GM23338 (cell line): ENCODE measurements at regions not wholly inside any gene's neighbourhood (a gene's known extent, or its start where the extent isn't known, plus 50 kb on each side); places are given as distances from the start of the nearest gene placed in this dataset.

Source experiments
- ATAC-seq: fragments of 200-7000 bp; cut with Tn5 transposase; 3 replicates; pipeline ENCODE4 v1.9.1; 2020
- DNase-seq: peaks from one replicate; pipeline ENCODE4 v3.0.0-alpha.2; 2015; ENCODE audit warnings: low spot score
- H2AFZ ChIP-seq: fragments of 200-600 bp; sonication (generic); 2 replicates; pipeline ENCODE4 v1.8.0; 2016; ENCODE audit warnings: antibody characterized with exemption, mild to moderate bottlenecking, moderate library complexity
- H3F3A ChIP-seq: fragments of 200-600 bp; sonication (generic); replicated peaks from 2 replicates; pipeline ENCODE4 v1.8.0; 2017; ENCODE audit warnings: antibody characterized with exemption, mixed run types, low read depth
- H3K27ac ChIP-seq: fragments of 200-600 bp; sonication (generic); 2 replicates; pipeline ENCODE4 v1.6.1; 2016; ENCODE audit warnings: low read depth
- H3K27me3 ChIP-seq: fragments of 200-600 bp; sonication (generic); 2 replicates; pipeline ENCODE4 v1.8.0; 2016; ENCODE audit warnings: mild to moderate bottlenecking, mixed run types, moderate library complexity; ENCODE audit not compliant: insufficient read depth
- H3K36me3 ChIP-seq: fragments of 200-600 bp; sonication (generic); 2 replicates; pipeline ENCODE4 v1.8.0; 2016; ENCODE audit warnings: mild to moderate bottlenecking; ENCODE audit not compliant: insufficient read depth
- H3K4me1 ChIP-seq: fragments of 200-600 bp; sonication (generic); 2 replicates; pipeline ENCODE4 v1.8.0; 2016; ENCODE audit warnings: mild to moderate bottlenecking, moderate library complexity; ENCODE audit not compliant: insufficient read depth
- H3K4me2 ChIP-seq: fragments of 200-600 bp; sonication (generic); 2 replicates; pipeline ENCODE4 v1.7.1; 2017; ENCODE audit warnings: mixed run types
- H3K4me3 ChIP-seq: fragments of 200-600 bp; sonication (generic); 2 replicates; pipeline ENCODE4 v1.6.1; 2016; ENCODE audit warnings: mixed run types
- H3K79me2 ChIP-seq: fragments of 200-600 bp; sonication (generic); replicated peaks from 2 replicates; pipeline ENCODE4 v1.8.0; 2017; ENCODE audit warnings: mild to moderate bottlenecking; ENCODE audit not compliant: insufficient read depth
- H3K9me2 ChIP-seq: fragments of 200-600 bp; sonication (generic); 2 replicates; pipeline ENCODE4 v1.8.0; 2017; ENCODE audit not compliant: insufficient read depth
- H4K20me1 ChIP-seq: fragments of 200-600 bp; sonication (generic); replicated peaks from 2 replicates; pipeline ENCODE4 v1.8.0; 2017; ENCODE audit warnings: mild to moderate bottlenecking; ENCODE audit not compliant: insufficient read depth
- H3K27ac Mint-ChIP-seq: 2 replicates; pipeline ENCODE4 v1.8.0; 2020; ENCODE audit warnings: inconsistent platforms, mild to moderate bottlenecking, moderate library complexity, mixed read lengths
- H3K27me3 Mint-ChIP-seq: 3 replicates; pipeline ENCODE4 v1.8.0; 2022; ENCODE audit warnings: low read depth, mild to moderate bottlenecking, moderate library complexity, mixed read lengths, inconsistent platforms; ENCODE audit not compliant: insufficient read depth, poor library complexity
- H3K36me3 Mint-ChIP-seq: 3 replicates; pipeline ENCODE4 v1.8.0; 2021; ENCODE audit warnings: low read depth, mild to moderate bottlenecking, inconsistent platforms, moderate library complexity, mixed read lengths
- H3K4me1 Mint-ChIP-seq: 3 replicates; pipeline ENCODE4 v1.8.0; 2020; ENCODE audit warnings: mild to moderate bottlenecking, inconsistent platforms, mixed read lengths
- H3K4me3 Mint-ChIP-seq: 3 replicates; pipeline ENCODE4 v1.8.0; 2021; ENCODE audit warnings: moderate library complexity, mild to moderate bottlenecking, inconsistent platforms, mixed read lengths
- H3K9me3 Mint-ChIP-seq: 3 replicates; pipeline ENCODE4 v1.8.0; 2020; ENCODE audit warnings: moderate library complexity, mild to moderate bottlenecking, inconsistent platforms, mixed read lengths
- CREB1 ChIP-seq: fragments of 250-450 bp; sonication (Bioruptor Pico); IDR thresholded peaks from 2 replicates; pipeline ENCODE4 v1.5.0; 2020; ENCODE audit warnings: low read depth, mild to moderate bottlenecking, moderate library complexity
- CTCF ChIP-seq, 2 experiments: fragments of 200-600 bp in 1 of 2; sonication (generic) in 1 of 2; conservative IDR thresholded peaks; 2 replicates each; pipeline versions ENCODE4 v1.5.1 to v1.6.1; 2016 to 2017; ENCODE audit warnings: antibody characterized with exemption in 2 of 2, low read depth in 2 of 2, mild to moderate bottlenecking in 2 of 2, moderate library complexity in 1 of 2
- EZH2 ChIP-seq: fragments of 200-600 bp; sonication (generic); IDR thresholded peaks from one replicate; pipeline ENCODE4 v1.8.0; 2017; ENCODE audit warnings: antibody characterized with exemption, mild to moderate bottlenecking, low read depth; ENCODE audit not compliant: unreplicated experiment
- EZH2phosphoT487 ChIP-seq: fragments of 200-600 bp; sonication (generic); IDR thresholded peaks from one replicate; pipeline ENCODE4 v1.8.1; 2018; ENCODE audit warnings: antibody characterized with exemption; ENCODE audit not compliant: unreplicated experiment
- NANOG ChIP-seq: IDR thresholded peaks from 2 replicates; pipeline ENCODE4 v1.6.1; 2016; ENCODE audit warnings: antibody characterized with exemption, borderline replicate concordance
- REST ChIP-seq: IDR thresholded peaks from one replicate; pipeline ENCODE4 v1.6.1; 2018; ENCODE audit warnings: antibody characterized with exemption; ENCODE audit not compliant: unreplicated experiment
- ZNF462 ChIP-seq: fragments of 250-450 bp; sonication (Bioruptor Pico); IDR thresholded peaks from 2 replicates; pipeline ENCODE4 v1.5.0; 2020; ENCODE audit warnings: mild to moderate bottlenecking, moderate library complexity

GRCh38 chr2:129748653-129749052 is 230.8 kb upstream of the RAB6C start:
- no peak overlapping the region for H3K4me2 ChIP-seq
- TF ChIP-seq CTCF (conservative IDR thresholded peaks at IDR 0.05; ENCODE audit: low read depth in 2 of 2), result peak; percentile 54 to 83
- TF ChIP-seq EZH2, result no peak
- no peaks in the 10 kb centered on the region for H3K79me2 ChIP-seq
- H3K27ac ChIP-seq, result no peak overlapping the region
- no peaks in the 10 kb centered on the region; the same call in 2 of the 3 replicates for H3K36me3 Mint-ChIP-seq
- H3K9me3 Mint-ChIP-seq, result no peaks in the 10 kb centered on the region
- peaks cover 8% of the 10 kb centered on the region; the same call in 2 of the 3 replicates for H3K4me1 Mint-ChIP-seq
- no peak overlapping the region for H3K4me3 ChIP-seq
- no peak overlapping the region for H3K4me3 Mint-ChIP-seq
- H3K27me3 Mint-ChIP-seq, result peaks cover 3% of the 10 kb centered on the region
- H3K4me1 ChIP-seq, result no peaks in the 10 kb centered on the region
- no peaks in the 10 kb centered on the region for H4K20me1 ChIP-seq
- DNase-seq (peak; percentile 66), ATAC-seq (peak; percentile 92)
- no peaks in the 10 kb centered on the region for H3K27me3 ChIP-seq
- no peaks in the 10 kb centered on the region for H3K36me3 ChIP-seq
- H3F3A ChIP-seq, result no peaks in the 10 kb centered on the region
- no peaks in the 10 kb centered on the region for H3K9me2 ChIP-seq
- no peak overlapping the region for H3K27ac Mint-ChIP-seq
- H2AFZ ChIP-seq, result peak overlapping the region; percentile 96

GRCh38 chr2:129751409-129751808 is 228.1 kb upstream of the RAB6C start:
- Mint-ChIP-seq H3K36me3 (no peaks in the 10 kb centered on the region; the same call in 2 of the 3 replicates), H3K9me3 (no peaks in the 10 kb centered on the region; the same call in 1 of the 3 replicates), H3K4me1 (peaks cover 7% of the 10 kb centered on the region; the same call in 2 of the 3 replicates), H3K27me3 (peaks cover 5% of the 10 kb centered on the region), H3K4me3 (no peak overlapping the region), H3K27ac (no peak overlapping the region)
- Histone ChIP-seq H3K4me3 (no peak overlapping the region), H3K27ac (no peak overlapping the region), H2AFZ (no peak overlapping the region), H3K27me3 (no peaks in the 10 kb centered on the region), H4K20me1 (no peaks in the 10 kb centered on the region), H3K4me2 (no peak overlapping the region), H3K9me2 (peaks cover 8% of the 10 kb centered on the region; the same call in 1 of the 2 replicates), H3K4me1 (no peaks in the 10 kb centered on the region), H3K36me3 (no peaks in the 10 kb centered on the region), H3F3A (no peaks in the 10 kb centered on the region), H3K79me2 (no peaks in the 10 kb centered on the region)
- ATAC-seq (no peak), DNase-seq (no peak)
- TF ChIP-seq EZH2phosphoT487 (no peak), REST (no peak), EZH2 (no peak), CTCF (conservative IDR thresholded peaks at IDR 0.05; ENCODE audit: low read depth in 2 of 2) (no peak), ZNF462 (CRISPR knock-in tag) (no peak), CREB1 (CRISPR knock-in tag) (no peak), NANOG (no peak)
